ENCODE measurements at regions not wholly inside any gene's neighbourhood (a gene's known extent, or its start where the extent isn't known, plus 50 kb on each side); places are given as distances from the start of the nearest gene placed in this dataset.

GRCh38 chr1:79478728-79479373 lies 472.3 kb upstream of the ADGRL4 start:
- intact Hi-C loops (cut with micrococcal nuclease; ENCODE audit: unreplicated experiment) = loop anchor here (5.0 kb wide), 1 partner anchor 217 kb away; no protein-coding TSS in a partner anchor
- no peak overlapping the region for H3K4me3 Mint-ChIP-seq (ENCODE audit: low read depth, unreplicated experiment)
- H3K27ac Mint-ChIP-seq (ENCODE audit: unreplicated experiment) = no peak overlapping the region
- BruUV-seq (replicated peaks) = no TSS peak
- no peaks in the 10 kb centered on the region for H3K27me3 Mint-ChIP-seq (ENCODE audit: unreplicated experiment)
- H3K36me3 Mint-ChIP-seq (ENCODE audit: insufficient read depth, unreplicated experiment) = no peaks in the 10 kb centered on the region
- H3K9me3 Mint-ChIP-seq (ENCODE audit: low read depth, unreplicated experiment) = peaks cover 2% of the 10 kb centered on the region
- CTCF ChIA-PET = no interaction called here
- TF ChIP-seq, protein P1, sequence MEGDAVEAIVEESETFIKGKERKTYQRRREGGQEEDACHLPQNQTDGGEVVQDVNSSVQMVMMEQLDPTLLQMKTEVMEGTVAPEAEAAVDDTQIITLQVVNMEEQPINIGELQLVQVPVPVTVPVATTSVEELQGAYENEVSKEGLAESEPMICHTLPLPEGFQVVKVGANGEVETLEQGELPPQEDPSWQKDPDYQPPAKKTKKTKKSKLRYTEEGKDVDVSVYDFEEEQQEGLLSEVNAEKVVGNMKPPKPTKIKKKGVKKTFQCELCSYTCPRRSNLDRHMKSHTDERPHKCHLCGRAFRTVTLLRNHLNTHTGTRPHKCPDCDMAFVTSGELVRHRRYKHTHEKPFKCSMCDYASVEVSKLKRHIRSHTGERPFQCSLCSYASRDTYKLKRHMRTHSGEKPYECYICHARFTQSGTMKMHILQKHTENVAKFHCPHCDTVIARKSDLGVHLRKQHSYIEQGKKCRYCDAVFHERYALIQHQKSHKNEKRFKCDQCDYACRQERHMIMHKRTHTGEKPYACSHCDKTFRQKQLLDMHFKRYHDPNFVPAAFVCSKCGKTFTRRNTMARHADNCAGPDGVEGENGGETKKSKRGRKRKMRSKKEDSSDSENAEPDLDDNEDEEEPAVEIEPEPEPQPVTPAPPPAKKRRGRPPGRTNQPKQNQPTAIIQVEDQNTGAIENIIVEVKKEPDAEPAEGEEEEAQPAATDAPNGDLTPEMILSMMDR (IDR thresholded peaks at IDR 0.05; ENCODE audit: unreplicated experiment) = no peak
- no peaks in the 10 kb centered on the region for H3K4me1 Mint-ChIP-seq (ENCODE audit: low read depth, unreplicated experiment)
- DNase-seq = no peak

- no TSS peak for BruUV-seq (replicated peaks)
- Mint-ChIP-seq H3K36me3 (ENCODE audit: insufficient read depth, unreplicated experiment) (no peaks in the 10 kb centered on the region), H3K4me3 (ENCODE audit: low read depth, unreplicated experiment) (no peak overlapping the region), H3K4me1 (ENCODE audit: low read depth, unreplicated experiment) (no peaks in the 10 kb centered on the region), H3K27me3 (ENCODE audit: unreplicated experiment) (no peaks in the 10 kb centered on the region), H3K27ac (ENCODE audit: unreplicated experiment) (no peak overlapping the region), H3K9me3 (ENCODE audit: low read depth, unreplicated experiment) (peaks cover 2% of the 10 kb centered on the region)
- CTCF ChIA-PET = no interaction called here
- no peak for DNase-seq
- TF ChIP-seq, protein P1 (IDR thresholded peaks at IDR 0.05; ENCODE audit: unreplicated experiment) = no peak
- intact Hi-C loops (cut with micrococcal nuclease; ENCODE audit: unreplicated experiment) = loop anchor here (5.0 kb wide), 1 partner anchor 216 kb away; no protein-coding TSS in a partner anchor
Observed at GRCh38 chr1:79478160-79478559, 471.6 kb upstream of the ADGRL4 start.

DNA sequence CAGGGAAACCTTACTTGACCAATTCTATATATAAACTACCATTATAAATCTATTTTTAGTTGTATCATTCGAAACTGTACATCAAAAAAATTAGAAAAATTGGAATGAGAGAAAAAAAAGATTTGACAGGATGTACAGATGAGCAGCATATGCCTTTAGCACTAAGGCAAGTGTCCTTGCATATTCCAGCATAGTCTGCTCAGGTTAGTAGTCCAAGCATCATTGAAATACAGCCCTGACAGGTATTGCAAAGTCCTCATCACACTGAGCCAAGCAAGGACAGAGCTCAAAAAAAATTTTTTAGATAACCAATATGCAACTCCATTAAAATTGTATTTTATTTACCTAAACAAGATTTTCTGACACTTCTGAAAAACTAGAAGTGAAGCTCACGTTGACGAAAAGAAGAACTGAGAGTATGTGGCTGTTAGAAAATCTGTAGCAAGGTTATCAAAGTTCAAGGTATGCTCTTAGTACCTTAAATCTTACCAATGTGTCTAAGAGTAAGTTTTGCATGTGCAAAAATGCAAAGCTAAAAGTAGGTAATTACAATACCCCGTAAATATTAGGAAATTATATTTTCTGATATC lies 465.6 kb upstream of the ADGRL4 start:
- Mint-ChIP-seq H3K27ac (ENCODE audit: unreplicated experiment) (no peak overlapping the region), H3K9me3 (ENCODE audit: low read depth, unreplicated experiment) (no peaks in the 10 kb centered on the region), H3K4me3 (ENCODE audit: low read depth, unreplicated experiment) (no peak overlapping the region), H3K36me3 (ENCODE audit: insufficient read depth, unreplicated experiment) (no peaks in the 10 kb centered on the region), H3K4me1 (ENCODE audit: low read depth, unreplicated experiment) (no peaks in the 10 kb centered on the region), H3K27me3 (ENCODE audit: unreplicated experiment) (no peaks in the 10 kb centered on the region)
- no peak for DNase-seq
- intact Hi-C loops (cut with micrococcal nuclease; ENCODE audit: unreplicated experiment) = no loop called here
- TF ChIP-seq, protein P1 (IDR thresholded peaks at IDR 0.05; ENCODE audit: unreplicated experiment) = no peak
- BruUV-seq (replicated peaks) = no TSS peak
- CTCF ChIA-PET = no interaction called here

DNA sequence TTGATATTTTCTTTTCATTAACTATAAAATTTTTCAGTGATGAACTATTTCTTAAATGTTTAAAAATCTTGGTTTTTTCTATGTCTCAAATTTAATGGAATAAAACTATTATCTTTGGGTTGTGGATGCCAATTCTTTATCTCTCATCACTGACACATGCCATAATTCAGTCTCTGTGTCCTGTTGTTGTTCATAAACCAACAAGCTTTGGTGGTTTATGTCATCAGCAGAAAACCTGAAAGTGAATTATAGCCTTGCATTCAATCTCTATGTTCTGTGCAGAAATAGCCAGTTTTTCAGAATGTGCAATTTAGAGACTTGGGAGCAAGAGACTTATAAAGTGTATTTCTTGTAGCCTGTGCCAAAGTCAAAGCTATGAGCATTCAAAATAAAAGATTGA lies 462.6 kb upstream of the ADGRL4 start:
- Mint-ChIP-seq H3K4me1 (ENCODE audit: low read depth, unreplicated experiment) (no peaks in the 10 kb centered on the region), H3K27me3 (ENCODE audit: unreplicated experiment) (no peaks in the 10 kb centered on the region), H3K4me3 (ENCODE audit: low read depth, unreplicated experiment) (no peak overlapping the region), H3K9me3 (ENCODE audit: low read depth, unreplicated experiment) (no peaks in the 10 kb centered on the region), H3K36me3 (ENCODE audit: insufficient read depth, unreplicated experiment) (no peaks in the 10 kb centered on the region), H3K27ac (ENCODE audit: unreplicated experiment) (no peak overlapping the region)
- no peak for DNase-seq
- BruUV-seq (replicated peaks) = no TSS peak
- TF ChIP-seq, protein P1 (IDR thresholded peaks at IDR 0.05; ENCODE audit: unreplicated experiment) = no peak
- intact Hi-C loops (cut with micrococcal nuclease; ENCODE audit: unreplicated experiment) = no loop called here
- CTCF ChIA-PET = no interaction called here
